ENCODE measurements at regions not wholly inside any gene's neighbourhood (a gene's known extent, or its start where the extent isn't known, plus 50 kb on each side); places are given as distances from the start of the nearest gene placed in this dataset.

GRCh38 chr1:221203224-221204054 is 324.2 kb downstream of the HLX start:
- TF ChIP-seq POLR2A (IDR thresholded peaks at IDR 0.05) = no peak
- TF ChIP-seq, protein P1, sequence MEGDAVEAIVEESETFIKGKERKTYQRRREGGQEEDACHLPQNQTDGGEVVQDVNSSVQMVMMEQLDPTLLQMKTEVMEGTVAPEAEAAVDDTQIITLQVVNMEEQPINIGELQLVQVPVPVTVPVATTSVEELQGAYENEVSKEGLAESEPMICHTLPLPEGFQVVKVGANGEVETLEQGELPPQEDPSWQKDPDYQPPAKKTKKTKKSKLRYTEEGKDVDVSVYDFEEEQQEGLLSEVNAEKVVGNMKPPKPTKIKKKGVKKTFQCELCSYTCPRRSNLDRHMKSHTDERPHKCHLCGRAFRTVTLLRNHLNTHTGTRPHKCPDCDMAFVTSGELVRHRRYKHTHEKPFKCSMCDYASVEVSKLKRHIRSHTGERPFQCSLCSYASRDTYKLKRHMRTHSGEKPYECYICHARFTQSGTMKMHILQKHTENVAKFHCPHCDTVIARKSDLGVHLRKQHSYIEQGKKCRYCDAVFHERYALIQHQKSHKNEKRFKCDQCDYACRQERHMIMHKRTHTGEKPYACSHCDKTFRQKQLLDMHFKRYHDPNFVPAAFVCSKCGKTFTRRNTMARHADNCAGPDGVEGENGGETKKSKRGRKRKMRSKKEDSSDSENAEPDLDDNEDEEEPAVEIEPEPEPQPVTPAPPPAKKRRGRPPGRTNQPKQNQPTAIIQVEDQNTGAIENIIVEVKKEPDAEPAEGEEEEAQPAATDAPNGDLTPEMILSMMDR (IDR thresholded peaks at IDR 0.05 in 4 of 5, conservative IDR thresholded peaks at IDR 0.05 in 1 of 5) = peak; percentile 55 to 92 (median 78)
- in situ Hi-C loops (cut with MboI; ENCODE audit: low sequenced_read_pairs in 4 of 4) (loop anchor here (5.0 to 10.0 kb wide), 4 partner anchors 299 to 399 kb away; partner anchors contain the start of gene HLX (in 2 of the 4)), intact Hi-C loops (cut with DNase I; ENCODE audit: low total_unique reads) (loop anchor here (1.0 kb wide), 3 partner anchors 294 to 393 kb away; no protein-coding TSS in a partner anchor)
- peak overlapping the region; percentile 16 to 68 (median 40) for H3K27ac ChIP-seq
- no peaks in the 10 kb centered on the region for H3K9me3 ChIP-seq
- DNase-seq (peak; percentile 60 to 62), ATAC-seq (peak; percentile 73 to 78)
- no peaks in the 10 kb centered on the region for H3K36me3 ChIP-seq
- no peak overlapping the region for H3K4me3 ChIP-seq
- peaks cover 8 to 15% of the 10 kb centered on the region in 2 donors for H3K4me1 ChIP-seq
- no peaks in the 10 kb centered on the region for H3K27me3 ChIP-seq

- intact Hi-C loops (cut with DNase I; ENCODE audit: low total_unique reads) (no loop called here), in situ Hi-C loops (cut with MboI; ENCODE audit: low sequenced_read_pairs in 4 of 4) (loop anchor here (5.0 to 10.0 kb wide), 4 partner anchors 299 to 399 kb away; partner anchors contain the start of gene HLX (in 2 of the 4))
- DNase-seq (no peak), ATAC-seq (peak; percentile 74 to 85)
- Histone ChIP-seq H3K9me3 (no peaks in the 10 kb centered on the region), H3K27ac (peak overlapping the region; percentile 16 to 68 (median 40)), H3K4me3 (no peak overlapping the region), H3K27me3 (no peaks in the 10 kb centered on the region), H3K36me3 (no peaks in the 10 kb centered on the region), H3K4me1 (peaks cover 8 to 15% of the 10 kb centered on the region in 2 donors)
- TF ChIP-seq, protein P1 (IDR thresholded peaks at IDR 0.05 in 4 of 5, conservative IDR thresholded peaks at IDR 0.05 in 1 of 5) = no peak
- TF ChIP-seq POLR2A (IDR thresholded peaks at IDR 0.05) = no peak
Observed at GRCh38 chr1:221204055-221204833, 325.0 kb downstream of the HLX start.

DNA sequence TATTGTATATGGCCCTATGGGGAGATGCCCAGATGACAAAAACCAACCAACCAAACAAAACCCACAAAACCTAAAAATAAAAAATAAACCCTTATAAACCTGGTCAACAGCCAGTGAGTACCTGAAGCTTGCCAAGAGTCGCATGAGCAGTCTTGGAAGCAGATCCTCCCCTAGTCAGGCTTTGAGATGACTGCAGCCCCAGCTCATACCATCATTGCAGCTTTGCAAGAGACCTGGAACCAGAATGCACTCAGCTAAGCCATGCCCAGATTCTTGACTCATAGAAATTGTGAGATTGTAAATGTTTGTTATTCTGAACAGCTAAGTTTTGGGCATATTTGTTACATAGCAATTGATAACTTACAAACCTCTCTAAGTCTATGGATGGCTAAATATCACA is 326.8 kb downstream of the HLX start:
- no peaks in the 10 kb centered on the region for H3K27me3 ChIP-seq
- H3K27ac ChIP-seq = no peak overlapping the region
- in situ Hi-C loops (cut with MboI; ENCODE audit: low sequenced_read_pairs in 4 of 4) (loop anchor here in 3 of 4 donors (10.0 kb wide), 3 partner anchors 301 to 401 kb away; partner anchors contain the start of gene HLX (in 2 of the 3)), intact Hi-C loops (cut with DNase I; ENCODE audit: low total_unique reads) (no loop called here)
- H3K9me3 ChIP-seq = no peaks in the 10 kb centered on the region
- DNase-seq = no peak
- H3K4me3 ChIP-seq = no peak overlapping the region
- no peaks in the 10 kb centered on the region for H3K36me3 ChIP-seq
- TF ChIP-seq, protein P1 (IDR thresholded peaks at IDR 0.05 in 4 of 5, conservative IDR thresholded peaks at IDR 0.05 in 1 of 5) = no peak
- TF ChIP-seq POLR2A (IDR thresholded peaks at IDR 0.05) = no peak
- no peak for ATAC-seq
- peaks cover 8 to 15% of the 10 kb centered on the region in 2 donors for H3K4me1 ChIP-seq

- no peaks in the 10 kb centered on the region for H3K36me3 ChIP-seq
- no peaks in the 10 kb centered on the region for H3K4me1 ChIP-seq
- no peaks in the 10 kb centered on the region for H3K27me3 ChIP-seq
- no peak for TF ChIP-seq POLR2A (IDR thresholded peaks at IDR 0.05)
- TF ChIP-seq, protein P1 (IDR thresholded peaks at IDR 0.05 in 4 of 5, conservative IDR thresholded peaks at IDR 0.05 in 1 of 5) = no peak
- H3K4me3 ChIP-seq = no peak overlapping the region
- in situ Hi-C loops (cut with MboI; ENCODE audit: low sequenced_read_pairs in 4 of 4) = no loop called here
- DNase-seq (no peak), ATAC-seq (no peak)
- peak overlapping the region in 2 of 4 donors; percentile 13 to 27 for H3K27ac ChIP-seq
- intact Hi-C loops (cut with DNase I; ENCODE audit: low total_unique reads) = no loop called here
- H3K9me3 ChIP-seq = no peaks in the 10 kb centered on the region
Observed at GRCh38 chr1:221212926-221213325, 333.7 kb downstream of the HLX start.
